ENCODE measurements at regions not wholly inside any gene's neighbourhood (a gene's known extent, or its start where the extent isn't known, plus 50 kb on each side); places are given as distances from the start of the nearest gene placed in this dataset.

DNA sequence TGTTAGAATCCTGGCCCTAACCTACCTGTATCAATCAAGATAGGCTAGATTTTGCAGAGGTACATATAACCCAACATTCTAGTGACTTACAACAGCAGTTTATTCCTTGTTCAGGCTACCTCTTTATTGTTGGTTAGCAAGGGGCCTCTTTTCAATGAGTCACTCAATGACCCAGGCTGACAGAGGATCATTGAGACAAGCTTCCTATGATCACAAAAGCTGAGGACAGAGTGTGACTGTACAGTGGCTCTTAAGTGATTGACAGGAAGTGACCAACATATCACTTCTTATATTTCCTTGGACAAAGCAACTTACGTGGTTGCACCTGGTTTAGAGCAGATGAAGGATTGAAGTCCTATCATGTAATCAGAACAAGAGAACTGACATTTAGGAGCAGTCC lies 740.9 kb downstream of the FRK start (continued):
- TF ChIP-seq, protein P1, sequence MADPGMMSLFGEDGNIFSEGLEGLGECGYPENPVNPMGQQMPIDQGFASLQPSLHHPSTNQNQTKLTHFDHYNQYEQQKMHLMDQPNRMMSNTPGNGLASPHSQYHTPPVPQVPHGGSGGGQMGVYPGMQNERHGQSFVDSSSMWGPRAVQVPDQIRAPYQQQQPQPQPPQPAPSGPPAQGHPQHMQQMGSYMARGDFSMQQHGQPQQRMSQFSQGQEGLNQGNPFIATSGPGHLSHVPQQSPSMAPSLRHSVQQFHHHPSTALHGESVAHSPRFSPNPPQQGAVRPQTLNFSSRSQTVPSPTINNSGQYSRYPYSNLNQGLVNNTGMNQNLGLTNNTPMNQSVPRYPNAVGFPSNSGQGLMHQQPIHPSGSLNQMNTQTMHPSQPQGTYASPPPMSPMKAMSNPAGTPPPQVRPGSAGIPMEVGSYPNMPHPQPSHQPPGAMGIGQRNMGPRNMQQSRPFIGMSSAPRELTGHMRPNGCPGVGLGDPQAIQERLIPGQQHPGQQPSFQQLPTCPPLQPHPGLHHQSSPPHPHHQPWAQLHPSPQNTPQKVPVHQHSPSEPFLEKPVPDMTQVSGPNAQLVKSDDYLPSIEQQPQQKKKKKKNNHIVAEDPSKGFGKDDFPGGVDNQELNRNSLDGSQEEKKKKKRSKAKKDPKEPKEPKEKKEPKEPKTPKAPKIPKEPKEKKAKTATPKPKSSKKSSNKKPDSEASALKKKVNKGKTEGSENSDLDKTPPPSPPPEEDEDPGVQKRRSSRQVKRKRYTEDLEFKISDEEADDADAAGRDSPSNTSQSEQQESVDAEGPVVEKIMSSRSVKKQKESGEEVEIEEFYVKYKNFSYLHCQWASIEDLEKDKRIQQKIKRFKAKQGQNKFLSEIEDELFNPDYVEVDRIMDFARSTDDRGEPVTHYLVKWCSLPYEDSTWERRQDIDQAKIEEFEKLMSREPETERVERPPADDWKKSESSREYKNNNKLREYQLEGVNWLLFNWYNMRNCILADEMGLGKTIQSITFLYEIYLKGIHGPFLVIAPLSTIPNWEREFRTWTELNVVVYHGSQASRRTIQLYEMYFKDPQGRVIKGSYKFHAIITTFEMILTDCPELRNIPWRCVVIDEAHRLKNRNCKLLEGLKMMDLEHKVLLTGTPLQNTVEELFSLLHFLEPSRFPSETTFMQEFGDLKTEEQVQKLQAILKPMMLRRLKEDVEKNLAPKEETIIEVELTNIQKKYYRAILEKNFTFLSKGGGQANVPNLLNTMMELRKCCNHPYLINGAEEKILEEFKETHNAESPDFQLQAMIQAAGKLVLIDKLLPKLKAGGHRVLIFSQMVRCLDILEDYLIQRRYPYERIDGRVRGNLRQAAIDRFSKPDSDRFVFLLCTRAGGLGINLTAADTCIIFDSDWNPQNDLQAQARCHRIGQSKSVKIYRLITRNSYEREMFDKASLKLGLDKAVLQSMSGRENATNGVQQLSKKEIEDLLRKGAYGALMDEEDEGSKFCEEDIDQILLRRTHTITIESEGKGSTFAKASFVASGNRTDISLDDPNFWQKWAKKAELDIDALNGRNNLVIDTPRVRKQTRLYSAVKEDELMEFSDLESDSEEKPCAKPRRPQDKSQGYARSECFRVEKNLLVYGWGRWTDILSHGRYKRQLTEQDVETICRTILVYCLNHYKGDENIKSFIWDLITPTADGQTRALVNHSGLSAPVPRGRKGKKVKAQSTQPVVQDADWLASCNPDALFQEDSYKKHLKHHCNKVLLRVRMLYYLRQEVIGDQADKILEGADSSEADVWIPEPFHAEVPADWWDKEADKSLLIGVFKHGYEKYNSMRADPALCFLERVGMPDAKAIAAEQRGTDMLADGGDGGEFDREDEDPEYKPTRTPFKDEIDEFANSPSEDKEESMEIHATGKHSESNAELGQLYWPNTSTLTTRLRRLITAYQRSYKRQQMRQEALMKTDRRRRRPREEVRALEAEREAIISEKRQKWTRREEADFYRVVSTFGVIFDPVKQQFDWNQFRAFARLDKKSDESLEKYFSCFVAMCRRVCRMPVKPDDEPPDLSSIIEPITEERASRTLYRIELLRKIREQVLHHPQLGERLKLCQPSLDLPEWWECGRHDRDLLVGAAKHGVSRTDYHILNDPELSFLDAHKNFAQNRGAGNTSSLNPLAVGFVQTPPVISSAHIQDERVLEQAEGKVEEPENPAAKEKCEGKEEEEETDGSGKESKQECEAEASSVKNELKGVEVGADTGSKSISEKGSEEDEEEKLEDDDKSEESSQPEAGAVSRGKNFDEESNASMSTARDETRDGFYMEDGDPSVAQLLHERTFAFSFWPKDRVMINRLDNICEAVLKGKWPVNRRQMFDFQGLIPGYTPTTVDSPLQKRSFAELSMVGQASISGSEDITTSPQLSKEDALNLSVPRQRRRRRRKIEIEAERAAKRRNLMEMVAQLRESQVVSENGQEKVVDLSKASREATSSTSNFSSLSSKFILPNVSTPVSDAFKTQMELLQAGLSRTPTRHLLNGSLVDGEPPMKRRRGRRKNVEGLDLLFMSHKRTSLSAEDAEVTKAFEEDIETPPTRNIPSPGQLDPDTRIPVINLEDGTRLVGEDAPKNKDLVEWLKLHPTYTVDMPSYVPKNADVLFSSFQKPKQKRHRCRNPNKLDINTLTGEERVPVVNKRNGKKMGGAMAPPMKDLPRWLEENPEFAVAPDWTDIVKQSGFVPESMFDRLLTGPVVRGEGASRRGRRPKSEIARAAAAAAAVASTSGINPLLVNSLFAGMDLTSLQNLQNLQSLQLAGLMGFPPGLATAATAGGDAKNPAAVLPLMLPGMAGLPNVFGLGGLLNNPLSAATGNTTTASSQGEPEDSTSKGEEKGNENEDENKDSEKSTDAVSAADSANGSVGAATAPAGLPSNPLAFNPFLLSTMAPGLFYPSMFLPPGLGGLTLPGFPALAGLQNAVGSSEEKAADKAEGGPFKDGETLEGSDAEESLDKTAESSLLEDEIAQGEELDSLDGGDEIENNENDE (IDR thresholded peaks at IDR 0.05; ENCODE audit: insufficient replicate concordance, low read length) = no peak
- TF ChIP-seq RFX5 (IDR thresholded peaks at IDR 0.05; ENCODE audit: borderline replicate concordance, low read depth, low read length) (no peak), POLR2A (IDR thresholded peaks at IDR 0.05; ENCODE audit: control extremely low read depth in 1 of 2, low read depth in 2 of 2, low read length in 2 of 2) (no peak), CHD1 (IDR thresholded peaks at IDR 0.05; ENCODE audit: low read depth, low read length) (no peak), SP2 (IDR thresholded peaks at IDR 0.05; ENCODE audit: low read length) (no peak), TAF1 (IDR thresholded peaks at IDR 0.05; ENCODE audit: low read depth, low read length) (no peak), ZNF274 (IDR thresholded peaks at IDR 0.05; ENCODE audit: borderline replicate concordance, extremely low read depth, low read length) (no peak)
